Cardiac septum (tissue), 1 donor: ENCODE measurements at regions not wholly inside any gene's neighbourhood (a gene's known extent, or its start where the extent isn't known, plus 50 kb on each side); places are given as distances from the start of the nearest gene placed in this dataset.

ENCODE experiments used
- DNase-seq: peaks from one replicate; pipeline ENCODE4 v3.0.0-alpha.2; 2020; ENCODE audit warnings: low spot score
- intact Hi-C: fragments of 100-400 bp; cut with DNase I; formaldehyde crosslinking; loops from one replicate; pipeline ENCODE4 v1.14.0; 2022
- donor health status: DM: no; HTN: no; CAD: no.

GRCh38 chr4:153034681-153035080 is 98.6 kb downstream of the FHDC1 start:
- intact Hi-C loops: no loop called here
- DNase-seq: no peak

GRCh38 chr4:153036931-153037482 is 100.9 kb downstream of the FHDC1 start:
- no peak for DNase-seq
- intact Hi-C loops: no loop called here

GRCh38 chr4:153038623-153039311 is 102.6 kb downstream of the FHDC1 start:
- intact Hi-C loops: no loop called here
- DNase-seq: no peak

GRCh38 chr4:153039542-153040185 is 103.5 kb downstream of the FHDC1 start:
- no peak for DNase-seq
- intact Hi-C loops: no loop called here

GRCh38 chr4:153040677-153041076 is 104.6 kb downstream of the FHDC1 start:
- intact Hi-C loops: no loop called here
- DNase-seq: no peak

GRCh38 chr4:153044036-153044435 is 107.9 kb downstream of the FHDC1 start:
- intact Hi-C loops: no loop called here
- no peak for DNase-seq

- intact Hi-C loops: no loop called here
- DNase-seq: no peak
These were observed 109.2 kb downstream of the FHDC1 start for GRCh38 chr4:153045111-153045982.

GRCh38 chr4:153058671-153059060 is 122.5 kb downstream of the FHDC1 start:
- intact Hi-C loops: no loop called here
- no peak for DNase-seq

GRCh38 chr4:153060196-153060595 is 124.1 kb downstream of the FHDC1 start:
- intact Hi-C loops: no loop called here

GRCh38 chr4:153061971-153062370 is 125.8 kb downstream of the FHDC1 start:
- no peak for DNase-seq
- intact Hi-C loops: no loop called here

More at GRCh38 chr4:153060196-153060595, 124.1 kb downstream of the FHDC1 start:
- DNase-seq: no peak

GRCh38 chr4:153062652-153063168 is 126.6 kb downstream of the FHDC1 start:
- no peak for DNase-seq
- intact Hi-C loops: no loop called here

GRCh38 chr4:153063490-153063889 is 127.4 kb downstream of the FHDC1 start:
- no peak for DNase-seq
- intact Hi-C loops: no loop called here

GRCh38 chr4:153064571-153064970 is 128.4 kb downstream of the FHDC1 start:
- intact Hi-C loops: no loop called here
- no peak for DNase-seq

GRCh38 chr4:153065276-153065675 is 129.2 kb downstream of the FHDC1 start:
- intact Hi-C loops: no loop called here

GRCh38 chr4:153067376-153067775 is 131.3 kb downstream of the FHDC1 start:
- intact Hi-C loops: no loop called here
- DNase-seq: no peak

More at GRCh38 chr4:153065276-153065675, 129.2 kb downstream of the FHDC1 start:
- no peak for DNase-seq

- intact Hi-C loops: no loop called here
- no peak for DNase-seq
These were observed 132.6 kb downstream of the FHDC1 start for GRCh38 chr4:153068751-153069150.

- DNase-seq: no peak
- intact Hi-C loops: no loop called here
These were observed 132.2 kb upstream of the TRIM2 start for GRCh38 chr4:153071958-153072598.

- intact Hi-C loops: no loop called here
- DNase-seq: no peak
These were observed 131.6 kb upstream of the TRIM2 start for GRCh38 chr4:153072661-153073060.

- intact Hi-C loops: no loop called here
These were observed 129.8 kb upstream of the TRIM2 start for GRCh38 chr4:153074486-153074885.

More at GRCh38 chr4:153074486-153074885, 129.8 kb upstream of the TRIM2 start:
- no peak for DNase-seq
